IPS-18c (cell line): ENCODE measurements at regions not wholly inside any gene's neighbourhood (a gene's known extent, or its start where the extent isn't known, plus 50 kb on each side); places are given as distances from the start of the nearest gene placed in this dataset.
"Not testable (repeated sequence)": the region's sequence is repeated elsewhere in the genome, so short reads cannot be mapped to it uniquely, and the experiment has no call there.

Source experiments
- H3K4me3 ChIP-seq: 2 replicates; pipeline ENCODE4 v1.7.0; 2013; ENCODE audit warnings: low read depth, mild to moderate bottlenecking, low read length, moderate library complexity; ENCODE audit not compliant: insufficient read depth
- H3K9me3 ChIP-seq: one replicate; pipeline ENCODE4 v1.6.1; 2013; ENCODE audit warnings: mild to moderate bottlenecking, low read length, moderate library complexity; ENCODE audit not compliant: control insufficient read depth, insufficient read depth

DNA sequence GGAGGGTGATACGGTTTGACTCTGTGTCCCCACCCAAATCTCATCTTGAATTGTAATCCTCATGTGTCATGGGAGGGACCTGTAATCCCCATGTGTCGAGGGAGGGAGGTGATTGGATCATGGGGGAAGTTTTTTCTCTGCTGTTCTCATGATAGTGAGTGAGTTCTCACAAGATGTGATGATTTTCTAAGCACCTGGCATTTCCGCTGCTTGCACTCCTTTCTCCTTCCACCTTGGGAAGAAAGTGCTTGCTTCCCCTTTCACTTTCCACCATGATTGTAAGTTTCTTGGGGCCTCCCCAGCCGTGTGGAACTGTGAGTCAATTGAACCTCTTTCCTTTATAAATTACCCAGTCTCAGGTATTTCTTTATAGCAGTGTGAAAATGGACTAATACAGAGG lies 932.6 kb upstream of the LRATD1 start:
- H3K4me3 ChIP-seq, H3K9me3 ChIP-seq: not testable (repeated sequence)

DNA sequence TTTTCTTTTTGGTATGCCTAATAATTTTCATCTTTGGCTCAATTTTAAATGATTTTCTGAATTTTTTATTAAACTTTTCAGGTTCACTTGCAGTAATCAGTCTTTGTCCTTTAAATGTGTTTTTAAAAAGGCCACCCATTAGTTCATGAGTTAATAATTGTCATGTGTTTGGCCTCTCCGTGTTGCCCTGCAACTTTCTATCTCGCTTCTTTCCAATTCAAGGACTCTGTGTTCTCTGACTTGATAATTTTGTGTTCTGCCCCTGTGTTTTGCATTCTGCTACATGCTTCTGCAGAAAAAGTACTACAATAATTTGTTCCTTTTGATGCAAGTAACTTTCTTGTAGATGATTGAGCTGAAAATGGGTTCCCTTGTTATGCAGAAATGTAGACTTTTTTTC lies 921.4 kb upstream of the LRATD1 start:
- Histone ChIP-seq H3K9me3 (no peaks in the 10 kb centered on the region), H3K4me3 (no peak overlapping the region)

- Histone ChIP-seq H3K9me3 (no peaks in the 10 kb centered on the region), H3K4me3 (no peak overlapping the region)
These were observed 918.1 kb upstream of the LRATD1 start for GRCh38 chr2:13714466-13714865.

- H3K4me3 ChIP-seq: no peak overlapping the region
- H3K9me3 ChIP-seq: peaks cover 2% of the 10 kb centered on the region
These were observed 906.6 kb upstream of the LRATD1 start for GRCh38 chr2:13725945-13726344.

DNA sequence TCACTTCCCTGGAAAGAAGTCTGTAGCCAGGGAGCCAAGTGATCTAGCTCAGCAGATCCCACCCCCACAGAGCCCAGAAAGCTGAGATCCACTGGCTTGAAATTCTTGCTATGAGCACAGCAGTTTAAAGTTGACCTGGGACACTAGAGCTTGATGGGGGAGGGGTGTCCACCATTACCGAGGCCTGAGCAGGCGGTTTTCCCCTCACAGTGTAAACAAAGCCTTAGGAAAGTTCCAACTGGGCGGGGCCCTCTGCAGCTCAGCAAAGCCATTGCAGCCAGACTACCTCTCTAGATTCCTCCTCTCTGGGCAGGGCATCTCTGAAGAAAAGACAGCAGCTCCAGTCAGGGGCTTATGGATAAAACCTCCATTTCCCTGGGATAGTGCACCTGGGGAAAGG lies 887.2 kb upstream of the LRATD1 start:
- Histone ChIP-seq H3K9me3 (peaks cover 7% of the 10 kb centered on the region), H3K4me3 (no peak overlapping the region)

DNA sequence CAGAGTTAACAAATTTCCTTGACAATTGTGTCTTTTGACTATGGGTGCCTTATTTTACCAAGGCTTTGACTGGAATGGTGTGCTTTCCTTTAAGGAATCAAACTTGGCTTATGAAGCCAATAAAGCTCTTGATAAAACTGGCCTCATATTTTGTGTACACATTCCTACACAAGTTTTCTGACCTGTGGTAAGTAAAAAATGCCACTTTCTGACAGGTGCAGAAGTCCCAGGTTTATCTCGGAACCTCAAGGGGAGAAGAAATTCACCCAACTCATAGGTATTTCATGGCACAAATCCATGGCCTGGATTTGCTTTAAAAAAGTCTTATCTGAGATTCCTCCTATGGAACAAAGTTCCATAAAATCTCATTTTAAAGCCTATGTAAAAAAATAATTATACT lies 880.6 kb upstream of the LRATD1 start:
- Histone ChIP-seq H3K4me3 (no peak overlapping the region), H3K9me3 (no peaks in the 10 kb centered on the region)

DNA sequence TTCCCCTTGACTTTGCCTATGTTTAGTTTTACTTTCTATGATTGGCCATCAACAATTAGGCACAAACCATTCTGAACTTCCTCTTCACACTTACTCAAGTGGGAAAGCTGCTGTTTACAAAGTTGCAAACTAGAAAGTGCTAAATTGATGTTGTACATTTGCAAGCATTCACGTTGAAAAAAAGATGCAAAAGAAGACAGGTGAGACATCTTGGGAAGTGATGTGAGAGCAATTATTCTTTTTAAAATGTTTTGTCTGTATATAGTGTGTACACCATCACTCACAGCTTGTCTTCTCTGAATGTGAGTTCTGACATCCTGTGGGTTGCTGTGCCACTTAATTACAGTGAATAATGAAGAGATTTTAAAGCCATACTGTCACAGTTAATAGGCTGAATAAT lies 874.1 kb upstream of the LRATD1 start:
- no peaks in the 10 kb centered on the region for H3K9me3 ChIP-seq
- H3K4me3 ChIP-seq: no peak overlapping the region

GRCh38 chr2:13768274-13768673 lies 864.2 kb upstream of the LRATD1 start:
- no peak overlapping the region for H3K4me3 ChIP-seq
- H3K9me3 ChIP-seq: no peaks in the 10 kb centered on the region

GRCh38 chr2:13770279-13770678 lies 862.2 kb upstream of the LRATD1 start:
- Histone ChIP-seq H3K4me3 (no peak overlapping the region), H3K9me3 (no peaks in the 10 kb centered on the region)

- H3K9me3 ChIP-seq: no peaks in the 10 kb centered on the region
- H3K4me3 ChIP-seq: no peak overlapping the region
These were observed 852.5 kb upstream of the LRATD1 start for GRCh38 chr2:13779996-13780395.

DNA sequence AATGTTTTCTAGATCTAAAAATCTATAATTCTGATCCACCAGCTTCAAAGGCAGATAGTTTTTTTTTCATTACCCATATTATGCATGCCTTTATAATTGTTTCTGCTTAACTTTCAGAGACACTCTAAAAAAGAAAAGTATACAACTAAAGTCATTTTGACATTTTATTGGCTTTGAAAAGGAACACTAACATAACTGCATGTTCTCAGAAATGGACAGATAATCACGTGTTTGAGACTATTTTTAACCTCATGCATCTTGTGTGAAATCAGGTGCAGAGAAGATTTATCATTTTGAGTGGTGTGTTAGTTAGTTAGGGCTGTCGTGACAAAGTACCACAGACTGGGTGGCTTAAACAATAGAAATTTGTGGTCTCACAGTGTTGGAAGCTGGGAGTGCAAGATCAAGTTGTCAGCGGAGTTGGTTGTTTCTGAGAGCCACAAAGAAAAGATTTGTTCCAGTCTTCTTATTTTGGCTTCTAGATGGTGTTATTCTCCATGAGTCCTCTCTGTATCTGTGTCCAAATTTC lies 841.4 kb upstream of the LRATD1 start:
- Histone ChIP-seq H3K9me3 (no peaks in the 10 kb centered on the region), H3K4me3 (no peak overlapping the region)

DNA sequence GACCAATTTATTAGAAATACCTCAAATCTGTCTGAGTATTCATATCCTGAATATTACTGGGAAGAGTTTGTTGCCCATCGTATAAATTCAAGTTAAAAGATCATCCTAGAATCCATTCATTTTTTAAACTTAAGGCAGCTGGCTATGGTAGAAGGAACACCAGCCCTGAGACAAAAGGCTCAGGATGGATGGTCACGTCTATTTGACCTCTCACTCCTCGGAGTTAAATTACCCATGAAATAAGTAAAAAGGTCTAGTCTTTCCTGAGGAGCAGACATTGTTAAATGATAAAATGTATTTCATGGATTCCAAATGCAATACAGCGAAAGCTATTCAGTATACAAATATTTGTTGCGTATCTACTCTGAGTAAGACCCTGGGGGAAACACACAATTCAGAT lies 826.0 kb upstream of the LRATD1 start:
- Histone ChIP-seq H3K9me3 (no peaks in the 10 kb centered on the region), H3K4me3 (no peak overlapping the region)

DNA sequence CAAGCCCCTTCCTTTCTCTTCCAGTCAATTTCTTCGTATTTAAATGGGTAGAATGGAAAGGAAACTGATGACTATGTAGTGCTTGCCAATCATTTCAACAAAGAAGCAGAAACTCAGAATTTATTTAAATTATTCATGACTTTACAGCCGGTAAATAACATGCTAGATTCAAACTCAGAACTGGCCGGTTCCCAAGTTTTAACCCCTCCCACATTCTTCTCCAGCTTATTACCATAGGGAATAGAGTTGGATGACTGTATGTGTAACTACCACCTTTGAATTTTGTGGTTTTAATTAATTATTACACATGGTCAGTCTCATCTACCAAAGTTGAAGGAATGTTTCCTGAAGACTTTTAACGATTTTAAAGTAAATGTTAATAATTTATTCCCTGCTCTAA lies 819.3 kb upstream of the LRATD1 start:
- Histone ChIP-seq H3K9me3 (no peaks in the 10 kb centered on the region), H3K4me3 (no peak overlapping the region)

- Histone ChIP-seq H3K9me3 (no peaks in the 10 kb centered on the region), H3K4me3 (no peak overlapping the region)
These were observed 814.5 kb upstream of the LRATD1 start for GRCh38 chr2:13818002-13818401.

DNA sequence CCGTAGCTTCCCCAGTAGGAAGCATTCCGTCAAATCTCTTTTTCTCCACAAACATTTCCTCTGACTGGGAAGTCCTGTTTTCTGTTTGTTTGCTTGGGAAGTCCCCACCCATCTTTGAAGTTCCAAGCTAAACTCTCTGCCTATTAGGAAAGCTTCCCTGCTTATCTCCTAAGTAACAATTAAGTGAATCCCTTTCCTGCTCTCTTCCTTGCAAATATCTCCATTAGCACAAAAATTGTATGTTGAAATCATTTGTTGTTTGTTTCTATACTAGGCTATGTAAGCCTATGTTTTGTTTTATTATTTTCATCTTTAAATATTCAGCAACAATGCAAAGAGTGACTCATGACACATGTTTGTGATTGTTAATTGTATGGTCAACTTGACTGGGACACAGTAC lies 812.6 kb upstream of the LRATD1 start:
- Histone ChIP-seq H3K9me3 (no peaks in the 10 kb centered on the region), H3K4me3 (no peak overlapping the region)

DNA sequence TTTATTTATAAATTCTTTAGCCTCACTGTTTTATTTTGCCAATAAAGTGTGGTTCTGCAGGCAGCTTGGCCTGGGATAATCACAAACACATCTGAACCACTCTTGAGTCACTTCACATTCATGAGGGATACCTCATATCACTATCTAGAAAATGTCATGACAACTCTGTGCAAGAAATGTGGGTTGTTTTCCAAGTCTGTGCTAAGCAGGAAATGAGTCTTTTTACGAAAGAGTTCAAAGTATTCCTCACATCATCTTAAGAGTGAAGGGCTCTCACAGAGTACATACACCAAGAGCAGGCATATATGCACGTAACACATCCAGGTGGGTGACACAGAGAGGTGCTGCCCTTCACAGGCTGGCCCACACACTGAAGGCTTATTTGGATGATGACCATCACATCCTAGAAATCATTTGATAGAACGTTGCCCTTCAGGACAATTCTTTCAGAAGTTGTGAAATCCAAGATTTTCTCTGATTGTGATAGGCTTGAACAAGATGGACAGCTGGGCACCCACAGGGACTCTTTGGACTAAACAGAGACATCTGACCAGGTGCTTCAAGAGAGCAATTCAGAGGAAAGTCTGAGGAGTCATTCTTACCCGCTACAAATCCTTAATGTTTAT lies 811.1 kb upstream of the LRATD1 start:
- no peaks in the 10 kb centered on the region for H3K9me3 ChIP-seq
- no peak overlapping the region for H3K4me3 ChIP-seq

DNA sequence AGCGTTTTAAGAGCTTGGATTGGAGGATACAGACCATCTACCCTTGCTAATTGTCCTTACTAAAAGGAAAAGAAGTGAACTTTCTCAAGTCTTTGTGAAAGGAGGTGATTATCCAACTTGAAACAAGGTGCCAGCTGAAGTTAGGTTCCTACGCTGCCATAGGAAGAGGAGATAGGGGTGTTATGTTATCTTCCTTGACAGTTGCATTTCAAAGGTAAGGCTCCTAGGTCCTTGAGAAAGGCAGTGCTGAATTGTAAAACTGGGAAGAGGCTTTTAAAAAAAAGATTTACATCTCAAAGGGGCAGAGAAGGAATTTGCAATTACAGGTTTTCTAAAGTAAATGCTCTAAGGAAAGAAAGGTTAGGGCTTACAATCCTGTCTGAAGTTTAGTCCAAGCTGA lies 810.2 kb upstream of the LRATD1 start:
- no peak overlapping the region for H3K4me3 ChIP-seq
- H3K9me3 ChIP-seq: no peaks in the 10 kb centered on the region

GRCh38 chr2:13826314-13826853 lies 806.1 kb upstream of the LRATD1 start:
- H3K9me3 ChIP-seq: no peaks in the 10 kb centered on the region

DNA sequence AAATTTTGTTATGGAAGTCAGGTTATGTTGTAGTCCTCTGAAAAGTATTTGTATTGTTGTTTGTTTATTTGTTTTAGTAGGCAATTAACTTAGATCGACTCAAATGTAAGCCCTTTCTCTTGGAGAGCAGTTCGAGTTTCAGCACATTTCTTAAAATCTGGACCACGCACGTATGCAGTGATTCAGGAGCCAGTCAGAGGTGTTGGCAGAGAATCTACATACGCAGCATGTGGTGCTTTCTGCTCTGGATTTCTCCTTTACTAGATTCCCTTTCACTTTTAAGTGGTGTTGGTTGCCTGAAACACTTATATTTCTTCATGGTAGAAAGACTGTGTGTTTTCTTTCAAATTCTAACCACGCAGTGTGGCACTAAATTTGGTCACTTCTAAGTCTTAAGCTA lies 773.9 kb upstream of the LRATD1 start:
- H3K4me3 ChIP-seq: no peak overlapping the region
- no peaks in the 10 kb centered on the region for H3K9me3 ChIP-seq

More at GRCh38 chr2:13826314-13826853, 806.1 kb upstream of the LRATD1 start:
- H3K4me3 ChIP-seq: no peak overlapping the region
